Kidney (tissue), 13 donors: ENCODE measurements at regions not wholly inside any gene's neighbourhood (a gene's known extent, or its start where the extent isn't known, plus 50 kb on each side); places are given as distances from the start of the nearest gene placed in this dataset.
A peak's percentile ranks its signal among the peaks of the same experiment; 100 is the strongest.

Experiments used
- DNase-seq, 5 donors: peaks; one replicate each; pipeline ENCODE4 v3.0.0-alpha.2; 2013 to 2020
- FAIRE-seq: peaks from 2 replicates; lab custom pipeline; 2012; peaks lifted over from hg19 to GRCh38; lab: Jason Lieb, UNC
- H3K27ac ChIP-seq, 2 donors: one replicate each; pipeline ENCODE4 v1.7.0; 2013; ENCODE audit warnings: low read depth in 2 of 2, low read length in 2 of 2, inconsistent platforms in 1 of 2
- H3K27me3 ChIP-seq: one replicate; pipeline ENCODE4 v1.7.1; 2013; ENCODE audit warnings: low read length, inconsistent platforms; ENCODE audit not compliant: control insufficient read depth, insufficient read depth
- H3K36me3 ChIP-seq, 3 donors: one replicate each; pipeline versions ENCODE4 v1.7.0 to v1.7.1; 2013; ENCODE audit warnings: low read length in 3 of 3, control low read depth in 1 of 3, inconsistent platforms in 1 of 3; ENCODE audit not compliant: insufficient read depth in 3 of 3, control insufficient read depth in 2 of 3
- H3K4me1 ChIP-seq, 3 donors: one replicate each; pipeline versions ENCODE4 v1.7.0 to v1.7.1; 2013; ENCODE audit warnings: low read length in 3 of 3, inconsistent platforms in 1 of 3, low read depth in 1 of 3; ENCODE audit not compliant: control insufficient read depth in 2 of 3, insufficient read depth in 2 of 3
- H3K4me3 ChIP-seq, 3 donors: one replicate each; pipeline versions ENCODE4 v1.7.0 to v1.8.1; 2013; ENCODE audit warnings: low read length in 3 of 3, control low read depth in 1 of 3, inconsistent platforms in 1 of 3
- H3K9ac ChIP-seq, 3 donors: one replicate each; pipeline versions ENCODE4 v1.7.0 to v1.7.1; 2013; ENCODE audit warnings: low read length in 3 of 3, control low read depth in 1 of 3, inconsistent platforms in 1 of 3
- H3K9me3 ChIP-seq, 3 donors: one replicate each; pipeline versions ENCODE4 v1.7.0 to v1.7.1; 2013; ENCODE audit warnings: low read length in 3 of 3, control low read depth in 1 of 3, inconsistent platforms in 1 of 3; ENCODE audit not compliant: control insufficient read depth in 2 of 3, insufficient read depth in 1 of 3
- intact Hi-C: fragments of 100-400 bp; cut with DNase I; formaldehyde crosslinking; loops from one replicate; pipeline ENCODE4 v1.11.1; 2022
- TF ChIP-seq, protein P1 (sequence below): IDR thresholded peaks from 3 replicates; pipeline ENCODE4 v1.5.1; 2012; ENCODE audit warnings: mild to moderate bottlenecking, moderate library complexity, borderline replicate concordance; ENCODE audit not compliant: insufficient read depth; ENCODE audit errors: extremely low read depth
- donor health status: control.
- donor health status: control.
- donor health status: control.
- donor health status: control.
- donor health status: control.
- donor health status: DM: yes; HTN: yes; CAD: no.
- donor health status: Normal renal cell carcinoma (clear cell type).

- no peak for DNase-seq
- Histone ChIP-seq H3K4me3 (no peak overlapping the region), H3K27me3 (no peaks in the 10 kb centered on the region), H3K36me3 (no peaks in the 10 kb centered on the region), H3K9me3 (no peaks in the 10 kb centered on the region), H3K9ac (no peak overlapping the region), H3K27ac (no peak overlapping the region), H3K4me1 (no peaks in the 10 kb centered on the region)
- TF ChIP-seq, protein P1, sequence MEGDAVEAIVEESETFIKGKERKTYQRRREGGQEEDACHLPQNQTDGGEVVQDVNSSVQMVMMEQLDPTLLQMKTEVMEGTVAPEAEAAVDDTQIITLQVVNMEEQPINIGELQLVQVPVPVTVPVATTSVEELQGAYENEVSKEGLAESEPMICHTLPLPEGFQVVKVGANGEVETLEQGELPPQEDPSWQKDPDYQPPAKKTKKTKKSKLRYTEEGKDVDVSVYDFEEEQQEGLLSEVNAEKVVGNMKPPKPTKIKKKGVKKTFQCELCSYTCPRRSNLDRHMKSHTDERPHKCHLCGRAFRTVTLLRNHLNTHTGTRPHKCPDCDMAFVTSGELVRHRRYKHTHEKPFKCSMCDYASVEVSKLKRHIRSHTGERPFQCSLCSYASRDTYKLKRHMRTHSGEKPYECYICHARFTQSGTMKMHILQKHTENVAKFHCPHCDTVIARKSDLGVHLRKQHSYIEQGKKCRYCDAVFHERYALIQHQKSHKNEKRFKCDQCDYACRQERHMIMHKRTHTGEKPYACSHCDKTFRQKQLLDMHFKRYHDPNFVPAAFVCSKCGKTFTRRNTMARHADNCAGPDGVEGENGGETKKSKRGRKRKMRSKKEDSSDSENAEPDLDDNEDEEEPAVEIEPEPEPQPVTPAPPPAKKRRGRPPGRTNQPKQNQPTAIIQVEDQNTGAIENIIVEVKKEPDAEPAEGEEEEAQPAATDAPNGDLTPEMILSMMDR, result no peak
- intact Hi-C loops, result no loop called here
- FAIRE-seq, result no peak
These were observed 1983.5 kb upstream of the C9orf72 start for GRCh38 chr9:29556746-29557145.

DNA sequence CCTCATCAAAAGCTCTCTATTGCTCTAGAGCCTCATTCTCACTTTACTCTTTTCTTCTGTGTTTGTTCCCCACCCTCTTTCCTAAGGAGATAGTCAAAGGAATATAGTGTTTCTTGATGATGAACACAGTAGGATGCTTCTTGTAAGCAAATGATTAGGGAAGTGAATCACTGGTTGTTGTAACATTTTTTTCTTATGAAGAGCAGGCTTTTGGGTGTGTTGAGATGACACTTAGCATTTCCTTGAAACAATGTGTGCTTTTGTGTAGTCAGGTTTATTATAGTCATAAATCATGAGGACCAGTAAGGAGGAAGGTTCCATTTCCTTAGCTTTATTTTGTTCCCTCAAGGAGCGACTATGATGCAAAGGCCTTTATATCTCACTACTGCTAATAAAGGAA, 1991.3 kb upstream of the C9orf72 start:
- Histone ChIP-seq H3K4me1 (no peaks in the 10 kb centered on the region), H3K27me3 (no peaks in the 10 kb centered on the region), H3K9ac (no peak overlapping the region), H3K9me3 (no peaks in the 10 kb centered on the region), H3K27ac (no peak overlapping the region), H3K4me3 (no peak overlapping the region), H3K36me3 (no peaks in the 10 kb centered on the region)
- intact Hi-C loops, result no loop called here
- DNase-seq (peak in 2 of 5 donors; percentile 10 to 12), FAIRE-seq (no peak)
- TF ChIP-seq, protein P1, result no peak

GRCh38 chr9:29575219-29575618, 2001.9 kb upstream of the C9orf72 start:
- Histone ChIP-seq H3K36me3 (no peaks in the 10 kb centered on the region), H3K27ac (no peak overlapping the region), H3K9ac (no peak overlapping the region), H3K4me1 (no peaks in the 10 kb centered on the region), H3K4me3 (no peak overlapping the region), H3K27me3 (no peaks in the 10 kb centered on the region), H3K9me3 (no peaks in the 10 kb centered on the region)
- DNase-seq, result no peak
- intact Hi-C loops, result no loop called here
- TF ChIP-seq, protein P1, result no peak
- no peak for FAIRE-seq

GRCh38 chr9:29588361-29588760, 2015.1 kb upstream of the C9orf72 start:
- Histone ChIP-seq H3K36me3 (no peaks in the 10 kb centered on the region), H3K9ac (no peak overlapping the region), H3K27me3 (no peaks in the 10 kb centered on the region), H3K9me3 (no peaks in the 10 kb centered on the region), H3K4me3 (no peak overlapping the region), H3K4me1 (no peaks in the 10 kb centered on the region), H3K27ac (no peak overlapping the region)
- intact Hi-C loops, result no loop called here
- TF ChIP-seq, protein P1, result no peak
- no peak for DNase-seq
- FAIRE-seq, result no peak
